Neuronal stem cell (in vitro differentiated cells): ENCODE measurements at regions not wholly inside any gene's neighbourhood (a gene's known extent, or its start where the extent isn't known, plus 50 kb on each side); places are given as distances from the start of the nearest gene placed in this dataset.

Experiments
- DNase-seq: peaks from one replicate; pipeline ENCODE4 v3.0.0-alpha.2; 2013; ENCODE audit warnings: low spot score
- H2AFZ ChIP-seq: one replicate; pipeline ENCODE4 v1.6.1; 2013; ENCODE audit warnings: mild to moderate bottlenecking, low read length, inconsistent platforms
- H2AK5ac ChIP-seq: 2 replicates; pipeline ENCODE4 v1.6.1; 2013; ENCODE audit warnings: low read depth, mild to moderate bottlenecking, inconsistent platforms, low read length, moderate library complexity, mixed read lengths
- H2BK120ac ChIP-seq: 2 replicates; pipeline ENCODE4 v1.6.1; 2013; ENCODE audit warnings: low read depth, mild to moderate bottlenecking, inconsistent platforms, low read length, moderate library complexity, mixed read lengths
- H2BK12ac ChIP-seq: one replicate; pipeline ENCODE4 v1.6.1; 2013; ENCODE audit warnings: low read length, inconsistent platforms
- H2BK15ac ChIP-seq: 2 replicates; pipeline ENCODE4 v1.6.1; 2013; ENCODE audit warnings: mild to moderate bottlenecking, low read length, inconsistent platforms, mixed read lengths
- H2BK5ac ChIP-seq: one replicate; pipeline ENCODE4 v1.6.1; 2013; ENCODE audit warnings: inconsistent platforms, mild to moderate bottlenecking, low read length, moderate library complexity
- H3K14ac ChIP-seq: one replicate; pipeline ENCODE4 v1.6.1; 2013; ENCODE audit warnings: low read length, inconsistent platforms
- H3K18ac ChIP-seq: 2 replicates; pipeline ENCODE4 v1.6.1; 2013; ENCODE audit warnings: low read length, inconsistent platforms
- H3K23ac ChIP-seq: 2 replicates; pipeline ENCODE4 v1.6.1; 2013; ENCODE audit warnings: low read depth, mild to moderate bottlenecking, mixed read lengths, low read length, inconsistent platforms; ENCODE audit not compliant: poor library complexity
- H3K27ac ChIP-seq: replicated peaks from 3 replicates; pipeline ENCODE4 v1.5.1; 2013; ENCODE audit warnings: low read length, inconsistent platforms
- H3K27me3 ChIP-seq, 3 experiments: 2 replicates each; pipeline ENCODE4 v1.6.1; 2013; ENCODE audit warnings: low read length in 3 of 3, mild to moderate bottlenecking in 2 of 3, inconsistent platforms in 1 of 3, low read depth in 1 of 3, mixed read lengths in 1 of 3, moderate library complexity in 1 of 3; ENCODE audit not compliant: control insufficient read depth in 3 of 3, insufficient read depth in 3 of 3
- H3K36me3 ChIP-seq, 2 donors: replicated peaks in 1 of 2; 2 replicates each; pipeline ENCODE4 v1.6.1; 2013; ENCODE audit warnings: low read length in 2 of 2; ENCODE audit not compliant: control insufficient read depth in 2 of 2, insufficient read depth in 2 of 2
- H3K4ac ChIP-seq: 2 replicates; pipeline ENCODE4 v1.6.1; 2013; ENCODE audit warnings: inconsistent platforms, mild to moderate bottlenecking, low read length, moderate library complexity
- H3K4me1 ChIP-seq, 2 donors: 1 replicate in 1 of 2; 2 replicates in 1 of 2; pipeline ENCODE4 v1.6.1; 2013; ENCODE audit warnings: low read length in 2 of 2, low read depth in 1 of 2; ENCODE audit not compliant: control insufficient read depth in 2 of 2, insufficient read depth in 1 of 2
- H3K4me2 ChIP-seq: one replicate; pipeline ENCODE4 v1.6.1; 2013; ENCODE audit warnings: mild to moderate bottlenecking, low read length, inconsistent platforms; ENCODE audit not compliant: insufficient read depth, poor library complexity, severe bottlenecking
- H3K4me3 ChIP-seq, 2 donors: 2 replicates each; pipeline ENCODE4 v1.5.1; 2013; ENCODE audit warnings: low read length in 2 of 2, mild to moderate bottlenecking in 2 of 2, inconsistent platforms in 1 of 2, moderate library complexity in 1 of 2
- H3K79me1 ChIP-seq: one replicate; pipeline ENCODE4 v1.6.1; 2013; ENCODE audit warnings: low read depth, mild to moderate bottlenecking, inconsistent platforms, low read length, moderate library complexity
- H3K9ac ChIP-seq: one replicate; pipeline ENCODE4 v1.6.1; 2013; ENCODE audit warnings: mild to moderate bottlenecking, low read depth, low read length, inconsistent platforms; ENCODE audit not compliant: poor library complexity
- H3K9me3 ChIP-seq, 2 donors: replicated peaks in 1 of 2; 2 replicates each; pipeline versions ENCODE3 to v1.6.1; 2013; ENCODE audit warnings: low read length in 2 of 2, mild to moderate bottlenecking in 2 of 2, inconsistent platforms in 1 of 2, low read depth in 1 of 2, mixed read lengths in 1 of 2, moderate library complexity in 1 of 2; ENCODE audit not compliant: control insufficient read depth in 2 of 2, insufficient read depth in 1 of 2
- H4K8ac ChIP-seq: one replicate; pipeline ENCODE4 v1.6.1; 2013; ENCODE audit warnings: low read depth, mild to moderate bottlenecking, inconsistent platforms, low read length, moderate library complexity
- H4K91ac ChIP-seq: one replicate; pipeline ENCODE4 v1.6.1; 2013; ENCODE audit warnings: low read length, low read depth, mild to moderate bottlenecking, inconsistent platforms; ENCODE audit not compliant: poor library complexity
- WGBS, 2 donors: extraction: QIAGEN DNeasy Blood & Tissue Kit; methylation state at CpG; one replicate each; pipeline ENCODE4 v1.1.7; 2013; ENCODE audit warnings: missing lambda C conversion rate in 2 of 2, mixed read lengths in 1 of 2; ENCODE audit not compliant: insufficient read length in 2 of 2, insufficient replicate concordance in 1 of 2; ENCODE audit errors: extremely low coverage in 2 of 2; 5-methylcytosine and 5-hydroxymethylcytosine counted together

DNA sequence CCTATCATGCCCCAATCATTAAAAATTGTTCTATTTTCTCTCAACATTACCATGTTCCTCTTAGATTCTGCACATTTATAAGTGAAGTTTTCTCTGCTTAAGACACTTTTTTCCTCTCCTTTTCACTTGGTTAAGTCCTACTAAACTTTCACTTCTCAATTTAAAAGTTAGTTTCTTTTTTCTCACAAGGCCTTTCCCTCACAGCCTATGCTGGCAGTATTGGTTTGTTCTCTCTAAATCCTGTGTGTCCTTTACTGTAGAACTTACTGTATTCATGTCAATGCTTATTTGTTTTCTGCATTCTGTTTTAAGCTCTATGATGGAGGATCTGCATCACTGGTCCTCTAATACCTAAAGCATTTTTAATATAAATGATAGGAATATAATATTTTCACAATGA is 2816.6 kb downstream of the PCDH9 start:
- Histone ChIP-seq H3K36me3 (no peaks in the 10 kb centered on the region), H3K9me3 (no peaks in the 10 kb centered on the region), H3K4ac (no peak overlapping the region), H3K27me3 (no peaks in the 10 kb centered on the region), H3K79me1 (no peaks in the 10 kb centered on the region), H3K18ac (no peak overlapping the region), H3K23ac (no peak overlapping the region), H3K4me2 (no peak overlapping the region), H3K27ac (no peak overlapping the region), H2BK12ac (no peak overlapping the region), H4K91ac (no peak overlapping the region), H3K9ac (no peak overlapping the region), H2AK5ac (no peak overlapping the region), H4K8ac (no peak overlapping the region), H2BK5ac (no peak overlapping the region), H3K4me3 (no peak overlapping the region), H2BK120ac (no peak overlapping the region), H2AFZ (no peak overlapping the region), H2BK15ac (no peak overlapping the region), H3K14ac (no peak overlapping the region), H3K4me1 (no peaks in the 10 kb centered on the region)
- no peak for DNase-seq

DNA sequence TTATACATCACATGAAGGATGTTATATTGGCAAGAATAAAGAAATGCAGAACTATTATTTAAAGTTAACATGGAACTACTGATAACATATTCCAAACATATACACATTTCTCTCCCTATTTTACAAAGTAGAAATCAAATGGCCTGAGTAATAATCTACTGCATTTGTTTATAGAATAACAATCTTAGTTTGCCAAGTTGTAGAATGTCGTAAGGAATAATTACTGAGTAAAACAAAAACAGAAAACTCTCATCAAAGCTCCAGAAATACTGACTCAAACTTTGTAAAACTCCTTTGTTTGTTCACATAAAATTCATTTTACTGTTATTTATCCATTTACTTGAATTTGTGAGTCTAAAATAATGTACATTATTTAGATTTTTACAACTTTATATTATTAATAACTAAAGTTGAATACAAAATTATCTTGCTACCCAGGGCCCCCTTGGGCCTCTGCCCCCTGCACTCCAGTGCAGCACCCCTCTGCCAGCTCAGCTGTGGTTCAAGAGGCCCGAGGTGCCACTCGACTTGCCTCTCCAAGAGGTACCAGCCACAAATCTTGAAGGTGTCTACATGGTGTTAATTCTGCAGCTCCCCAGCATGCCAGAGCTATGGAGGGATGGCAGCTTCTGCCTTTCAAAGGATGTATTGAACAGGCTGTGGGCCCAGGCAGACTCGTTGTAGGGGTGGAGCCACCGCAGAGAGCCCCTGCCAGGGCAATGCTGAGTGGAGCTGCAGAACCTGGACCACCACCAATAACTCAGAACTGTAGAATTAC is 2819.7 kb downstream of the PCDH9 start:
- Histone ChIP-seq H2BK5ac (no peak overlapping the region), H3K23ac (no peak overlapping the region), H3K27ac (no peak overlapping the region), H3K4ac (no peak overlapping the region), H3K27me3 (no peaks in the 10 kb centered on the region), H3K18ac (no peak overlapping the region), H3K9me3 (no peaks in the 10 kb centered on the region), H3K36me3 (no peaks in the 10 kb centered on the region), H3K9ac (peak overlapping the region; percentile 21), H3K4me2 (no peak overlapping the region), H2BK12ac (no peak overlapping the region), H2BK120ac (no peak overlapping the region), H3K79me1 (no peaks in the 10 kb centered on the region), H3K4me3 (no peak overlapping the region), H2BK15ac (no peak overlapping the region), H3K4me1 (no peaks in the 10 kb centered on the region), H2AK5ac (no peak overlapping the region), H3K14ac (no peak overlapping the region), H2AFZ (peak overlapping the region; percentile 9), H4K8ac (no peak overlapping the region), H4K91ac (no peak overlapping the region)
- WGBS, 2 donors, result no CpG with 5 or more reads among the region's 5 CpGs
- DNase-seq, result no peak

- WGBS, 2 donors, result no CpG with 5 or more reads among the region's 2 CpGs
Measured at GRCh38 chr13:64397701-64398100, 2832.4 kb downstream of the PCDH9 start.

DNA sequence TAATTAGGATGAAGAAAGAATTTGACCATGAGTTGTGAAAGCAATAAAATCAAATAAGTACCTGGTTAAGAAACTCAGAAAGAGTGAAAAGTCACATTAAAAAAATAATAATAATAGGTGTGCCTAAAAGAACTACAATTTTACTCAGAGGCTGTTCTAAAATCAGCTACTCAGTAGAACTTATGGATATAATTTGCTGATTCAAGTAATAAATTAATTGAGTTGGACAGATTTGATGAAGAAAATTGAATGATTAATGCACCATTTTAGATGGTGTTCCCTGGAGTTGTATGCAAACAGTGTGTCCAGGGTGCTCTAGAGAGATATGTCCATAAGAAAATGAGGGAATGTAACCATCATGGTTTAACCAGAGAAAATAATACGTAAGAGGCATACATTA is 2852.5 kb downstream of the PCDH9 start:
- H3K18ac ChIP-seq, result no peak overlapping the region
- H3K14ac ChIP-seq, result no peak overlapping the region
- H4K8ac ChIP-seq, result no peak overlapping the region
- H3K79me1 ChIP-seq, result no peaks in the 10 kb centered on the region
- H2BK15ac ChIP-seq, result no peak overlapping the region
- H3K9me3 ChIP-seq, result no peaks in the 10 kb centered on the region
- H3K27ac ChIP-seq, result no peak overlapping the region
- no peak overlapping the region for H3K4ac ChIP-seq
- no peak overlapping the region for H3K4me2 ChIP-seq
- no peak overlapping the region for H2BK5ac ChIP-seq
- H2BK120ac ChIP-seq, result no peak overlapping the region
- H2AFZ ChIP-seq, result no peak overlapping the region
- H2AK5ac ChIP-seq, result no peak overlapping the region
- no peak overlapping the region for H4K91ac ChIP-seq
- no peak overlapping the region for H3K9ac ChIP-seq
- H3K23ac ChIP-seq, result no peak overlapping the region
- no peaks in the 10 kb centered on the region for H3K36me3 ChIP-seq
- no peaks in the 10 kb centered on the region for H3K27me3 ChIP-seq
- WGBS, 2 donors, result no CpG with 5 or more reads among the region's 1 CpG
- H3K4me3 ChIP-seq, result no peak overlapping the region
- no peak overlapping the region for H2BK12ac ChIP-seq
- H3K4me1 ChIP-seq, result no peaks in the 10 kb centered on the region
- DNase-seq, result no peak

More at GRCh38 chr13:64397701-64398100, 2832.4 kb downstream of the PCDH9 start:
- Histone ChIP-seq H3K4me2 (no peak overlapping the region), H2BK120ac (no peak overlapping the region), H3K14ac (no peak overlapping the region), H3K23ac (no peak overlapping the region), H2BK12ac (no peak overlapping the region), H3K4me3 (no peak overlapping the region), H2AFZ (peak overlapping the region; percentile 47), H3K36me3 (no peaks in the 10 kb centered on the region), H2BK5ac (no peak overlapping the region), H3K4me1 (no peaks in the 10 kb centered on the region), H4K91ac (no peak overlapping the region), H3K4ac (no peak overlapping the region), H3K27me3 (no peaks in the 10 kb centered on the region), H3K9ac (no peak overlapping the region), H4K8ac (no peak overlapping the region), H2BK15ac (no peak overlapping the region), H3K18ac (no peak overlapping the region), H2AK5ac (no peak overlapping the region), H3K9me3 (no peaks in the 10 kb centered on the region), H3K27ac (no peak overlapping the region), H3K79me1 (no peaks in the 10 kb centered on the region)
- no peak for DNase-seq
